ENCODE measurements at regions not wholly inside any gene's neighbourhood (a gene's known extent, or its start where the extent isn't known, plus 50 kb on each side); places are given as distances from the start of the nearest gene placed in this dataset.

GRCh38 chr4:56115898-56116297 is 167.2 kb downstream of the CEP135 start:
- Histone ChIP-seq H3K9ac (ENCODE audit: low read depth in 1 of 2, low read length in 2 of 2) (no peak overlapping the region), H3K27me3 (ENCODE audit: control insufficient read depth in 2 of 2, insufficient read depth in 2 of 2, low read length in 2 of 2) (no peaks in the 10 kb centered on the region), H3K9me3 (ENCODE audit: control insufficient read depth in 2 of 2, low read length in 2 of 2) (no peaks in the 10 kb centered on the region), H3K27ac (ENCODE audit: low read depth in 2 of 2, low read length in 2 of 2) (no peak overlapping the region), H3K4me3 (ENCODE audit: low read length in 2 of 2) (no peak overlapping the region), H3K4me1 (ENCODE audit: control insufficient read depth in 2 of 2, insufficient read depth in 2 of 2, low read length in 2 of 2) (no peaks in the 10 kb centered on the region), H3K36me3 (ENCODE audit: control insufficient read depth in 2 of 2, insufficient read depth in 2 of 2, low read length in 2 of 2) (no peaks in the 10 kb centered on the region)

- Histone ChIP-seq H3K27ac (ENCODE audit: low read depth in 2 of 2, low read length in 2 of 2) (no peak overlapping the region), H3K9ac (ENCODE audit: low read depth in 1 of 2, low read length in 2 of 2) (no peak overlapping the region), H3K4me3 (ENCODE audit: low read length in 2 of 2) (no peak overlapping the region), H3K4me1 (ENCODE audit: control insufficient read depth in 2 of 2, insufficient read depth in 2 of 2, low read length in 2 of 2) (no peaks in the 10 kb centered on the region), H3K27me3 (ENCODE audit: control insufficient read depth in 2 of 2, insufficient read depth in 2 of 2, low read length in 2 of 2) (no peaks in the 10 kb centered on the region), H3K9me3 (ENCODE audit: control insufficient read depth in 2 of 2, low read length in 2 of 2) (no peaks in the 10 kb centered on the region), H3K36me3 (ENCODE audit: control insufficient read depth in 2 of 2, insufficient read depth in 2 of 2, low read length in 2 of 2) (no peaks in the 10 kb centered on the region)
Observed at GRCh38 chr4:56112377-56112776, 163.6 kb downstream of the CEP135 start.

- no peaks in the 10 kb centered on the region for H3K27me3 ChIP-seq (ENCODE audit: control insufficient read depth in 2 of 2, insufficient read depth in 2 of 2, low read length in 2 of 2)
- H3K9ac ChIP-seq (ENCODE audit: low read depth in 1 of 2, low read length in 2 of 2): no peak overlapping the region
- no peak overlapping the region for H3K27ac ChIP-seq (ENCODE audit: low read depth in 2 of 2, low read length in 2 of 2)
- no peaks in the 10 kb centered on the region for H3K9me3 ChIP-seq (ENCODE audit: control insufficient read depth in 2 of 2, low read length in 2 of 2)
- H3K4me1 ChIP-seq (ENCODE audit: control insufficient read depth in 2 of 2, insufficient read depth in 2 of 2, low read length in 2 of 2): no peaks in the 10 kb centered on the region
- no peak overlapping the region for H3K4me3 ChIP-seq (ENCODE audit: low read length in 2 of 2)
- no peaks in the 10 kb centered on the region for H3K36me3 ChIP-seq (ENCODE audit: control insufficient read depth in 2 of 2, insufficient read depth in 2 of 2, low read length in 2 of 2)
Observed at GRCh38 chr4:56106180-56107147, 157.7 kb downstream of the CEP135 start.

GRCh38 chr4:56104188-56104587 is 155.4 kb downstream of the CEP135 start:
- Histone ChIP-seq H3K4me1 (ENCODE audit: control insufficient read depth in 2 of 2, insufficient read depth in 2 of 2, low read length in 2 of 2) (no peaks in the 10 kb centered on the region), H3K27me3 (ENCODE audit: control insufficient read depth in 2 of 2, insufficient read depth in 2 of 2, low read length in 2 of 2) (no peaks in the 10 kb centered on the region), H3K4me3 (ENCODE audit: low read length in 2 of 2) (no peak overlapping the region), H3K9ac (ENCODE audit: low read depth in 1 of 2, low read length in 2 of 2) (no peak overlapping the region), H3K9me3 (ENCODE audit: control insufficient read depth in 2 of 2, low read length in 2 of 2) (no peaks in the 10 kb centered on the region), H3K27ac (ENCODE audit: low read depth in 2 of 2, low read length in 2 of 2) (no peak overlapping the region), H3K36me3 (ENCODE audit: control insufficient read depth in 2 of 2, insufficient read depth in 2 of 2, low read length in 2 of 2) (no peaks in the 10 kb centered on the region)

GRCh38 chr4:56102601-56103000 is 153.9 kb downstream of the CEP135 start:
- no peaks in the 10 kb centered on the region for H3K4me1 ChIP-seq (ENCODE audit: control insufficient read depth in 2 of 2, insufficient read depth in 2 of 2, low read length in 2 of 2)
- no peaks in the 10 kb centered on the region for H3K27me3 ChIP-seq (ENCODE audit: control insufficient read depth in 2 of 2, insufficient read depth in 2 of 2, low read length in 2 of 2)
- no peak overlapping the region for H3K4me3 ChIP-seq (ENCODE audit: low read length in 2 of 2)
- no peak overlapping the region for H3K9ac ChIP-seq (ENCODE audit: low read depth in 1 of 2, low read length in 2 of 2)
- no peaks in the 10 kb centered on the region for H3K9me3 ChIP-seq (ENCODE audit: control insufficient read depth in 2 of 2, low read length in 2 of 2)
- H3K27ac ChIP-seq (ENCODE audit: low read depth in 2 of 2, low read length in 2 of 2): no peak overlapping the region
- H3K36me3 ChIP-seq (ENCODE audit: control insufficient read depth in 2 of 2, insufficient read depth in 2 of 2, low read length in 2 of 2): no peaks in the 10 kb centered on the region

- Histone ChIP-seq H3K9ac (ENCODE audit: low read depth in 1 of 2, low read length in 2 of 2) (no peak overlapping the region), H3K9me3 (ENCODE audit: control insufficient read depth in 2 of 2, low read length in 2 of 2) (no peaks in the 10 kb centered on the region), H3K27ac (ENCODE audit: low read depth in 2 of 2, low read length in 2 of 2) (no peak overlapping the region), H3K36me3 (ENCODE audit: control insufficient read depth in 2 of 2, insufficient read depth in 2 of 2, low read length in 2 of 2) (no peaks in the 10 kb centered on the region), H3K27me3 (ENCODE audit: control insufficient read depth in 2 of 2, insufficient read depth in 2 of 2, low read length in 2 of 2) (no peaks in the 10 kb centered on the region), H3K4me1 (ENCODE audit: control insufficient read depth in 2 of 2, insufficient read depth in 2 of 2, low read length in 2 of 2) (no peaks in the 10 kb centered on the region), H3K4me3 (ENCODE audit: low read length in 2 of 2) (no peak overlapping the region)
Observed at GRCh38 chr4:56099378-56099786, 150.6 kb downstream of the CEP135 start.

- no peak overlapping the region for H3K4me3 ChIP-seq (ENCODE audit: low read length in 2 of 2)
- H3K9ac ChIP-seq (ENCODE audit: low read depth in 1 of 2, low read length in 2 of 2): no peak overlapping the region
- no peaks in the 10 kb centered on the region for H3K36me3 ChIP-seq (ENCODE audit: control insufficient read depth in 2 of 2, insufficient read depth in 2 of 2, low read length in 2 of 2)
- H3K4me1 ChIP-seq (ENCODE audit: control insufficient read depth in 2 of 2, insufficient read depth in 2 of 2, low read length in 2 of 2): no peaks in the 10 kb centered on the region
- no peaks in the 10 kb centered on the region for H3K9me3 ChIP-seq (ENCODE audit: control insufficient read depth in 2 of 2, low read length in 2 of 2)
- H3K27me3 ChIP-seq (ENCODE audit: control insufficient read depth in 2 of 2, insufficient read depth in 2 of 2, low read length in 2 of 2): no peaks in the 10 kb centered on the region
- no peak overlapping the region for H3K27ac ChIP-seq (ENCODE audit: low read depth in 2 of 2, low read length in 2 of 2)
Observed at GRCh38 chr4:56093576-56093975, 144.8 kb downstream of the CEP135 start.

GRCh38 chr4:56092540-56092939 is 143.8 kb downstream of the CEP135 start:
- Histone ChIP-seq H3K4me3 (ENCODE audit: low read length in 2 of 2) (no peak overlapping the region), H3K9ac (ENCODE audit: low read depth in 1 of 2, low read length in 2 of 2) (no peak overlapping the region), H3K4me1 (ENCODE audit: control insufficient read depth in 2 of 2, insufficient read depth in 2 of 2, low read length in 2 of 2) (no peaks in the 10 kb centered on the region), H3K27ac (ENCODE audit: low read depth in 2 of 2, low read length in 2 of 2) (no peak overlapping the region), H3K9me3 (ENCODE audit: control insufficient read depth in 2 of 2, low read length in 2 of 2) (no peaks in the 10 kb centered on the region), H3K27me3 (ENCODE audit: control insufficient read depth in 2 of 2, insufficient read depth in 2 of 2, low read length in 2 of 2) (no peaks in the 10 kb centered on the region), H3K36me3 (ENCODE audit: control insufficient read depth in 2 of 2, insufficient read depth in 2 of 2, low read length in 2 of 2) (no peaks in the 10 kb centered on the region)

- no peak overlapping the region for H3K27ac ChIP-seq (ENCODE audit: low read depth in 2 of 2, low read length in 2 of 2)
- peaks cover 4 to 9% of the 10 kb centered on the region in 2 donors for H3K4me1 ChIP-seq (ENCODE audit: control insufficient read depth in 2 of 2, insufficient read depth in 2 of 2, low read length in 2 of 2)
- H3K36me3 ChIP-seq (ENCODE audit: control insufficient read depth in 2 of 2, insufficient read depth in 2 of 2, low read length in 2 of 2): no peaks in the 10 kb centered on the region
- H3K27me3 ChIP-seq (ENCODE audit: control insufficient read depth in 2 of 2, insufficient read depth in 2 of 2, low read length in 2 of 2): no peaks in the 10 kb centered on the region
- no peak overlapping the region for H3K4me3 ChIP-seq (ENCODE audit: low read length in 2 of 2)
- H3K9ac ChIP-seq (ENCODE audit: low read depth in 1 of 2, low read length in 2 of 2): no peak overlapping the region
- no peaks in the 10 kb centered on the region for H3K9me3 ChIP-seq (ENCODE audit: control insufficient read depth in 2 of 2, low read length in 2 of 2)
Observed at GRCh38 chr4:56086561-56086960, 137.8 kb downstream of the CEP135 start.

GRCh38 chr4:56086073-56086541 is 137.4 kb downstream of the CEP135 start:
- no peaks in the 10 kb centered on the region for H3K9me3 ChIP-seq (ENCODE audit: control insufficient read depth in 2 of 2, low read length in 2 of 2)
- no peak overlapping the region for H3K9ac ChIP-seq (ENCODE audit: low read depth in 1 of 2, low read length in 2 of 2)

More at GRCh38 chr4:56086073-56086541, 137.4 kb downstream of the CEP135 start:
- Histone ChIP-seq H3K27ac (ENCODE audit: low read depth in 2 of 2, low read length in 2 of 2) (no peak overlapping the region), H3K4me3 (ENCODE audit: low read length in 2 of 2) (no peak overlapping the region), H3K4me1 (ENCODE audit: control insufficient read depth in 2 of 2, insufficient read depth in 2 of 2, low read length in 2 of 2) (peaks cover 4 to 9% of the 10 kb centered on the region in 2 donors), H3K36me3 (ENCODE audit: control insufficient read depth in 2 of 2, insufficient read depth in 2 of 2, low read length in 2 of 2) (no peaks in the 10 kb centered on the region), H3K27me3 (ENCODE audit: control insufficient read depth in 2 of 2, insufficient read depth in 2 of 2, low read length in 2 of 2) (no peaks in the 10 kb centered on the region)

Measured in mucosa of rectum (tissue), 2 donors.